Endothelial cell of umbilical vein (primary cell): ENCODE measurements at regions not wholly inside any gene's neighbourhood (a gene's known extent, or its start where the extent isn't known, plus 50 kb on each side); places are given as distances from the start of the nearest gene placed in this dataset.

Experiments
- EZH2 ChIP-seq: IDR thresholded peaks from 2 replicates; pipeline ENCODE4 v1.6.1; 2012; ENCODE audit warnings: borderline replicate concordance, low read depth, mild to moderate bottlenecking, moderate library complexity, low read length, inconsistent platforms; ENCODE audit not compliant: severe bottlenecking
- POLR2A ChIP-seq: IDR thresholded peaks from 2 replicates; pipeline ENCODE4 v1.6.1; 2012; ENCODE audit warnings: low read depth, mild to moderate bottlenecking, control low read depth, low read length
- POLR2AphosphoS5 ChIP-seq: IDR thresholded peaks from 2 replicates; pipeline ENCODE4 v1.6.1; 2012; ENCODE audit warnings: low read depth, mild to moderate bottlenecking, control low read depth, low read length, moderate library complexity; ENCODE audit not compliant: insufficient read depth
- TF ChIP-seq, protein P1 (sequence below), 2 donors: IDR thresholded peaks; 1 replicate in 1 of 2; 2 replicates in 1 of 2; pipeline ENCODE4 v1.5.1; 2011; ENCODE audit warnings: low read length in 2 of 2, mild to moderate bottlenecking in 2 of 2, moderate library complexity in 2 of 2, control low read depth in 1 of 2, inconsistent platforms in 1 of 2, low read depth in 1 of 2; ENCODE audit not compliant: insufficient read depth in 1 of 2; ENCODE audit errors: extremely low read depth in 1 of 2
- TF ChIP-seq, protein P2 (sequence below): IDR thresholded peaks from 2 replicates; pipeline ENCODE4 v1.6.1; 2011; ENCODE audit not compliant: insufficient read depth, insufficient read length

DNA sequence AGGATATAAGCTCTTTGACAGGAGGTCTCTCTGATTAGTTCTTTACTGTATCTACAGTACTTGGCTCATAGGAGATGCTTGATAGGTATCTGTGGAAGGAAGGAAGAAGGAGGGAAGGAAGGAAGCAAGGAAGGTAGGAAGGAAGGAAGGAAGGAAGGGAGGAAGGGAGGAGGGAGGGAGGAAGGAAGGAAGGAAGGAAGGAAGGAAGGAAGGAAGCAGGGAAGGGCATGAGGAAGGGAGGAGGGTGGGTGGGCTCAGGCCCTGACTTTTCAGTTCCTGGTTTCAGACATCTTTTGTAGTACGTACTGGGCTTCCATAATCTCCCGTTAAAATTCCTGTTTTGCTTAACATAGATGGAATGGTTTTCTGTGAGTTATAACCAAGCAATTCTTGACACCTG lies 175.0 kb upstream of the NUDT4 start:
- TF ChIP-seq, protein P1, sequence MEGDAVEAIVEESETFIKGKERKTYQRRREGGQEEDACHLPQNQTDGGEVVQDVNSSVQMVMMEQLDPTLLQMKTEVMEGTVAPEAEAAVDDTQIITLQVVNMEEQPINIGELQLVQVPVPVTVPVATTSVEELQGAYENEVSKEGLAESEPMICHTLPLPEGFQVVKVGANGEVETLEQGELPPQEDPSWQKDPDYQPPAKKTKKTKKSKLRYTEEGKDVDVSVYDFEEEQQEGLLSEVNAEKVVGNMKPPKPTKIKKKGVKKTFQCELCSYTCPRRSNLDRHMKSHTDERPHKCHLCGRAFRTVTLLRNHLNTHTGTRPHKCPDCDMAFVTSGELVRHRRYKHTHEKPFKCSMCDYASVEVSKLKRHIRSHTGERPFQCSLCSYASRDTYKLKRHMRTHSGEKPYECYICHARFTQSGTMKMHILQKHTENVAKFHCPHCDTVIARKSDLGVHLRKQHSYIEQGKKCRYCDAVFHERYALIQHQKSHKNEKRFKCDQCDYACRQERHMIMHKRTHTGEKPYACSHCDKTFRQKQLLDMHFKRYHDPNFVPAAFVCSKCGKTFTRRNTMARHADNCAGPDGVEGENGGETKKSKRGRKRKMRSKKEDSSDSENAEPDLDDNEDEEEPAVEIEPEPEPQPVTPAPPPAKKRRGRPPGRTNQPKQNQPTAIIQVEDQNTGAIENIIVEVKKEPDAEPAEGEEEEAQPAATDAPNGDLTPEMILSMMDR (IDR thresholded peaks at IDR 0.05; ENCODE audit: extremely low read depth in 1 of 2, insufficient read depth in 1 of 2, low read depth in 1 of 2, low read length in 2 of 2) = no peak
- TF ChIP-seq POLR2A = no peak
- TF ChIP-seq, protein P2, sequence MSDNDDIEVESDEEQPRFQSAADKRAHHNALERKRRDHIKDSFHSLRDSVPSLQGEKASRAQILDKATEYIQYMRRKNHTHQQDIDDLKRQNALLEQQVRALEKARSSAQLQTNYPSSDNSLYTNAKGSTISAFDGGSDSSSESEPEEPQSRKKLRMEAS = no peak
- TF ChIP-seq POLR2AphosphoS5 = no peak
- TF ChIP-seq EZH2 = no peak
